ENCODE measurements at regions not wholly inside any gene's neighbourhood (a gene's known extent, or its start where the extent isn't known, plus 50 kb on each side); places are given as distances from the start of the nearest gene placed in this dataset.

GRCh38 chr5:133831491-133832224 lies 136.8 kb downstream of the C5orf15 start:
- Mint-ChIP-seq H3K9me3 (ENCODE audit: unreplicated experiment) (no peaks in the 10 kb centered on the region), H3K4me1 (ENCODE audit: unreplicated experiment) (peaks cover 8% of the 10 kb centered on the region), H3K27ac (ENCODE audit: unreplicated experiment) (no peak overlapping the region), H3K27me3 (ENCODE audit: unreplicated experiment) (peaks cover 3% of the 10 kb centered on the region), H3K36me3 (ENCODE audit: low read depth, unreplicated experiment) (peaks cover under 1% of the 10 kb centered on the region), H3K4me3 (ENCODE audit: unreplicated experiment) (no peak overlapping the region)
- TF ChIP-seq, protein P1, sequence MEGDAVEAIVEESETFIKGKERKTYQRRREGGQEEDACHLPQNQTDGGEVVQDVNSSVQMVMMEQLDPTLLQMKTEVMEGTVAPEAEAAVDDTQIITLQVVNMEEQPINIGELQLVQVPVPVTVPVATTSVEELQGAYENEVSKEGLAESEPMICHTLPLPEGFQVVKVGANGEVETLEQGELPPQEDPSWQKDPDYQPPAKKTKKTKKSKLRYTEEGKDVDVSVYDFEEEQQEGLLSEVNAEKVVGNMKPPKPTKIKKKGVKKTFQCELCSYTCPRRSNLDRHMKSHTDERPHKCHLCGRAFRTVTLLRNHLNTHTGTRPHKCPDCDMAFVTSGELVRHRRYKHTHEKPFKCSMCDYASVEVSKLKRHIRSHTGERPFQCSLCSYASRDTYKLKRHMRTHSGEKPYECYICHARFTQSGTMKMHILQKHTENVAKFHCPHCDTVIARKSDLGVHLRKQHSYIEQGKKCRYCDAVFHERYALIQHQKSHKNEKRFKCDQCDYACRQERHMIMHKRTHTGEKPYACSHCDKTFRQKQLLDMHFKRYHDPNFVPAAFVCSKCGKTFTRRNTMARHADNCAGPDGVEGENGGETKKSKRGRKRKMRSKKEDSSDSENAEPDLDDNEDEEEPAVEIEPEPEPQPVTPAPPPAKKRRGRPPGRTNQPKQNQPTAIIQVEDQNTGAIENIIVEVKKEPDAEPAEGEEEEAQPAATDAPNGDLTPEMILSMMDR (IDR thresholded peaks at IDR 0.05; ENCODE audit: unreplicated experiment) = no peak
- DNase-seq (ENCODE audit: low spot score) = no peak

- DNase-seq (ENCODE audit: low spot score) = no peak
- TF ChIP-seq, protein P1 (IDR thresholded peaks at IDR 0.05; ENCODE audit: unreplicated experiment) = no peak
- Mint-ChIP-seq H3K27ac (ENCODE audit: unreplicated experiment) (no peak overlapping the region), H3K36me3 (ENCODE audit: low read depth, unreplicated experiment) (peaks cover 4% of the 10 kb centered on the region), H3K27me3 (ENCODE audit: unreplicated experiment) (peaks cover 3% of the 10 kb centered on the region), H3K9me3 (ENCODE audit: unreplicated experiment) (no peaks in the 10 kb centered on the region), H3K4me3 (ENCODE audit: unreplicated experiment) (no peak overlapping the region), H3K4me1 (ENCODE audit: unreplicated experiment) (peaks cover 8% of the 10 kb centered on the region)
Measured at GRCh38 chr5:133830911-133831310, 137.5 kb downstream of the C5orf15 start.

GRCh38 chr5:133830281-133830680 lies 138.1 kb downstream of the C5orf15 start:
- Mint-ChIP-seq H3K27ac (ENCODE audit: unreplicated experiment) (no peak overlapping the region), H3K4me1 (ENCODE audit: unreplicated experiment) (peaks cover 8% of the 10 kb centered on the region), H3K4me3 (ENCODE audit: unreplicated experiment) (no peak overlapping the region), H3K27me3 (ENCODE audit: unreplicated experiment) (peaks cover 3% of the 10 kb centered on the region), H3K36me3 (ENCODE audit: low read depth, unreplicated experiment) (peaks cover 4% of the 10 kb centered on the region), H3K9me3 (ENCODE audit: unreplicated experiment) (no peaks in the 10 kb centered on the region)
- DNase-seq (ENCODE audit: low spot score) = no peak
- TF ChIP-seq, protein P1 (IDR thresholded peaks at IDR 0.05; ENCODE audit: unreplicated experiment) = no peak

- Mint-ChIP-seq H3K36me3 (ENCODE audit: low read depth, unreplicated experiment) (peaks cover 4% of the 10 kb centered on the region), H3K4me3 (ENCODE audit: unreplicated experiment) (no peak overlapping the region), H3K9me3 (ENCODE audit: unreplicated experiment) (no peaks in the 10 kb centered on the region), H3K4me1 (ENCODE audit: unreplicated experiment) (peaks cover 8% of the 10 kb centered on the region), H3K27me3 (ENCODE audit: unreplicated experiment) (peaks cover 3% of the 10 kb centered on the region), H3K27ac (ENCODE audit: unreplicated experiment) (no peak overlapping the region)
- TF ChIP-seq, protein P1 (IDR thresholded peaks at IDR 0.05; ENCODE audit: unreplicated experiment) = no peak
- DNase-seq (ENCODE audit: low spot score) = no peak
Measured at GRCh38 chr5:133829786-133830185, 138.6 kb downstream of the C5orf15 start.

DNA sequence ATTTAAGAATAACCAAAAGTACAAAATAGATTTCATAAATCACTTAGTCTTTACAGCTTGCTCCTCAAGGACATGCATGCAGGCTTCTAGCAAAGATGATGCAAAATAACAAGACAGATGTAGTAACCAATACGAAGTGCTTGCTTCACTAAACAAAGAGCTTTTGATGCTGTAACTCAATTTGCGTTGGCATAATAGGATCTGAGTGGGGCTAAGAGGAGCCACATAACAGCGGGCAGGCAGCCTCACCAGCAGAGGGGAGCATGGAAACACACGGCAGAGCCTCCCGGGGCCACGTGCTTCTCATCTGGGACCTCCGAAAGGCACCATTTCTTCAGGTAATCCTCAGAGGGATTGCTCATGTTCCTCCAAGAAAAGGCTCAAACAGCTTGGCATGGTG lies 139.7 kb downstream of the C5orf15 start:
- Mint-ChIP-seq H3K9me3 (ENCODE audit: unreplicated experiment) (no peaks in the 10 kb centered on the region), H3K27ac (ENCODE audit: unreplicated experiment) (no peak overlapping the region), H3K36me3 (ENCODE audit: low read depth, unreplicated experiment) (peaks cover 4% of the 10 kb centered on the region), H3K27me3 (ENCODE audit: unreplicated experiment) (peaks cover 3% of the 10 kb centered on the region), H3K4me1 (ENCODE audit: unreplicated experiment) (peaks cover 8% of the 10 kb centered on the region), H3K4me3 (ENCODE audit: unreplicated experiment) (no peak overlapping the region)
- no peak for DNase-seq (ENCODE audit: low spot score)
- TF ChIP-seq, protein P1 (IDR thresholded peaks at IDR 0.05; ENCODE audit: unreplicated experiment) = no peak
